Skeletal muscle tissue (tissue), 3 donors: ENCODE measurements at regions not wholly inside any gene's neighbourhood (a gene's known extent, or its start where the extent isn't known, plus 50 kb on each side); places are given as distances from the start of the nearest gene placed in this dataset.

Experiments
- H3K27ac ChIP-seq: one replicate; pipeline ENCODE4 v1.7.0; 2013; ENCODE audit warnings: mild to moderate bottlenecking, low read depth, low read length, inconsistent platforms
- H3K27me3 ChIP-seq, 3 donors: one replicate each; pipeline ENCODE4 v1.7.0; 2013; ENCODE audit warnings: low read length in 3 of 3; ENCODE audit not compliant: control insufficient read depth in 3 of 3, insufficient read depth in 3 of 3
- H3K36me3 ChIP-seq, 3 donors: one replicate each; pipeline ENCODE4 v1.7.0; 2013; ENCODE audit warnings: low read length in 3 of 3; ENCODE audit not compliant: control insufficient read depth in 3 of 3, insufficient read depth in 3 of 3
- H3K4me1 ChIP-seq, 3 donors: one replicate each; pipeline ENCODE4 v1.7.0; 2013; ENCODE audit warnings: low read length in 3 of 3, mild to moderate bottlenecking in 3 of 3; ENCODE audit not compliant: control insufficient read depth in 3 of 3, insufficient read depth in 3 of 3
- H3K4me3 ChIP-seq, 3 donors: one replicate each; pipeline ENCODE4 v1.7.0; 2013; ENCODE audit warnings: low read length in 3 of 3
- H3K9ac ChIP-seq, 3 donors: one replicate each; pipeline ENCODE4 v1.7.0; 2013; ENCODE audit warnings: low read length in 3 of 3, mild to moderate bottlenecking in 3 of 3, moderate library complexity in 2 of 3, low read depth in 1 of 3
- H3K9me3 ChIP-seq, 3 donors: one replicate each; pipeline ENCODE4 v1.7.0; 2013; ENCODE audit warnings: low read length in 3 of 3; ENCODE audit not compliant: control insufficient read depth in 3 of 3
- donor health status: Osteomylitis.

GRCh38 chr7:118708741-118709140, 484.2 kb downstream of the ANKRD7 start:
- no peaks in the 10 kb centered on the region for H3K27me3 ChIP-seq
- H3K4me1 ChIP-seq = no peaks in the 10 kb centered on the region
- no peak overlapping the region for H3K27ac ChIP-seq
- H3K36me3 ChIP-seq = no peaks in the 10 kb centered on the region
- H3K9me3 ChIP-seq = no peaks in the 10 kb centered on the region
- no peak overlapping the region for H3K9ac ChIP-seq
- H3K4me3 ChIP-seq = no peak overlapping the region

GRCh38 chr7:118711688-118712087, 487.2 kb downstream of the ANKRD7 start:
- Histone ChIP-seq H3K27ac (no peak overlapping the region), H3K27me3 (no peaks in the 10 kb centered on the region), H3K9me3 (no peaks in the 10 kb centered on the region), H3K36me3 (no peaks in the 10 kb centered on the region), H3K4me3 (no peak overlapping the region), H3K9ac (no peak overlapping the region), H3K4me1 (no peaks in the 10 kb centered on the region)

- H3K9ac ChIP-seq = no peak overlapping the region
- H3K4me1 ChIP-seq = no peaks in the 10 kb centered on the region
- no peak overlapping the region for H3K4me3 ChIP-seq
- no peaks in the 10 kb centered on the region for H3K36me3 ChIP-seq
- H3K9me3 ChIP-seq = no peaks in the 10 kb centered on the region
- H3K27ac ChIP-seq = no peak overlapping the region
- H3K27me3 ChIP-seq = no peaks in the 10 kb centered on the region
These were observed 488.5 kb downstream of the ANKRD7 start for GRCh38 chr7:118713039-118713438.

GRCh38 chr7:118720632-118721031, 496.1 kb downstream of the ANKRD7 start:
- Histone ChIP-seq H3K4me3 (no peak overlapping the region), H3K9ac (no peak overlapping the region), H3K27me3 (no peaks in the 10 kb centered on the region), H3K4me1 (no peaks in the 10 kb centered on the region), H3K9me3 (no peaks in the 10 kb centered on the region), H3K27ac (no peak overlapping the region), H3K36me3 (no peaks in the 10 kb centered on the region)

- no peak overlapping the region for H3K27ac ChIP-seq
- H3K4me1 ChIP-seq = no peaks in the 10 kb centered on the region
- H3K4me3 ChIP-seq = no peak overlapping the region
- no peak overlapping the region for H3K9ac ChIP-seq
- H3K27me3 ChIP-seq = no peaks in the 10 kb centered on the region
- H3K36me3 ChIP-seq = no peaks in the 10 kb centered on the region
- H3K9me3 ChIP-seq = no peaks in the 10 kb centered on the region
These were observed 507.4 kb downstream of the ANKRD7 start for GRCh38 chr7:118731854-118732253.

GRCh38 chr7:118734541-118734940, 510.0 kb downstream of the ANKRD7 start:
- no peaks in the 10 kb centered on the region for H3K9me3 ChIP-seq
- H3K4me1 ChIP-seq = no peaks in the 10 kb centered on the region
- H3K4me3 ChIP-seq = no peak overlapping the region
- H3K27ac ChIP-seq = no peak overlapping the region
- H3K27me3 ChIP-seq = no peaks in the 10 kb centered on the region
- H3K36me3 ChIP-seq = no peaks in the 10 kb centered on the region
- H3K9ac ChIP-seq = no peak overlapping the region

GRCh38 chr7:118735441-118735840, 510.9 kb downstream of the ANKRD7 start:
- Histone ChIP-seq H3K9ac (no peak overlapping the region), H3K4me3 (no peak overlapping the region)

GRCh38 chr7:118737935-118738334, 513.4 kb downstream of the ANKRD7 start:
- H3K27me3 ChIP-seq = no peaks in the 10 kb centered on the region
- no peak overlapping the region for H3K9ac ChIP-seq
- H3K4me3 ChIP-seq = no peak overlapping the region
- no peaks in the 10 kb centered on the region for H3K4me1 ChIP-seq
- H3K9me3 ChIP-seq = no peaks in the 10 kb centered on the region
- no peaks in the 10 kb centered on the region for H3K36me3 ChIP-seq
- H3K27ac ChIP-seq = no peak overlapping the region

More at GRCh38 chr7:118735441-118735840, 510.9 kb downstream of the ANKRD7 start:
- H3K27ac ChIP-seq = no peak overlapping the region
- H3K4me1 ChIP-seq = no peaks in the 10 kb centered on the region
- no peaks in the 10 kb centered on the region for H3K27me3 ChIP-seq
- no peaks in the 10 kb centered on the region for H3K9me3 ChIP-seq
- H3K36me3 ChIP-seq = no peaks in the 10 kb centered on the region

- no peak overlapping the region for H3K4me3 ChIP-seq
- no peaks in the 10 kb centered on the region for H3K36me3 ChIP-seq
- H3K9me3 ChIP-seq = no peaks in the 10 kb centered on the region
- no peak overlapping the region for H3K27ac ChIP-seq
- H3K4me1 ChIP-seq = no peaks in the 10 kb centered on the region
- no peak overlapping the region for H3K9ac ChIP-seq
- H3K27me3 ChIP-seq = no peaks in the 10 kb centered on the region
These were observed 521.4 kb downstream of the ANKRD7 start for GRCh38 chr7:118745927-118746326.

GRCh38 chr7:118747473-118747872, 523.0 kb downstream of the ANKRD7 start:
- Histone ChIP-seq H3K36me3 (no peaks in the 10 kb centered on the region), H3K27ac (no peak overlapping the region), H3K4me3 (no peak overlapping the region), H3K4me1 (no peaks in the 10 kb centered on the region), H3K27me3 (no peaks in the 10 kb centered on the region), H3K9me3 (no peaks in the 10 kb centered on the region), H3K9ac (no peak overlapping the region)

GRCh38 chr7:118753479-118753878, 529.0 kb downstream of the ANKRD7 start:
- no peaks in the 10 kb centered on the region for H3K9me3 ChIP-seq
- no peak overlapping the region for H3K27ac ChIP-seq
- no peaks in the 10 kb centered on the region for H3K4me1 ChIP-seq
- H3K36me3 ChIP-seq = no peaks in the 10 kb centered on the region
- H3K27me3 ChIP-seq = no peaks in the 10 kb centered on the region
- H3K4me3 ChIP-seq = no peak overlapping the region
- no peak overlapping the region for H3K9ac ChIP-seq
